T47D (cell line): ENCODE measurements at regions not wholly inside any gene's neighbourhood (a gene's known extent, or its start where the extent isn't known, plus 50 kb on each side); places are given as distances from the start of the nearest gene placed in this dataset.

Experiments used
- DNase-seq, 2 experiments: peaks; one replicate each; pipeline versions ENCODE4 v3.0.0 to v3.0.0-alpha.2; 2011 to 2012; ENCODE audit warnings: low read depth in 1 of 2, low spot score in 1 of 2
- JUND ChIP-seq: IDR thresholded peaks from 2 replicates; pipeline ENCODE4 v1.6.1; 2012; ENCODE audit warnings: low read depth
- in situ Hi-C: cut with HindIII; loops from 2 replicates; pipeline ENCODE4 v1.10.0; 2016; ENCODE audit warnings: low sequenced_read_pairs, low pct_unique_long_range_greater_than_20kb

DNA sequence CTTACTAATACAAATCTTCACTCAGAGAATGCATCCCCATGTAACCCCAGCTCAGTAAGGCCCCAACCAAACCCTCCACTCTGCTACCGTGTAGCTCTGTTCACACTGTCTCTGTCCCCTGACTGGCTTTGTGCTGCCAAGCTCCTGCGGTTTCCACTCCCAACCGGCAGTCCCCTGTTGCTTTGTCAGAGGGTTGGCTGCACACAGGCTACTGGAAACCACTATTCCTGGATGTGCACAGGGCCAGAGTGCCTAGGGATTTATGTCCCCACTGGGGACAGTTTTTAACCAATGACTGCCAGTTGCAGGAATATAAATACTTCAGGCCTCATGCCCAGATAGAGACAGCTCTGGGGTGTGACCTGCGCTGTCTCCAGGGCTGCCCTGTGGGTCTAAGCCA is 157.1 kb upstream of the C16orf82 start:
- DNase-seq: no peak

DNA sequence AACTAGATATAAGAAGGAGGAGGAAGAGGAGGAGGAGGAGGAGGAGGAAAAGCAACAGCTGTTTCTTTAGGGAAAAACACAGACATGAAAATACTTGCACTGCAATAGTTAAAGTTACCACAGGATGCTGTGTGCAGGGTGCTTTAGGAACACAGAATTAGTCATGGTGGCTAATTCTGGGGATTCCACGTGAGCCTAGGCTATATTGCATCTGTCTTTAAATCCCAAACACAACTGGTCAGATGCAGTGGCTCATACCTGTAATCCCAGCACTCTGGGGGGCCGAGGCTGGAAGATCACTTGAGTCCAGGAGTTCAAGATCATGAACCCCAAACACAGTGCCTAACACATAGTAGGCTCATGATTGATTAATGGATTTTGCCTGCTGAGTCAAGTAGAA is 155.3 kb upstream of the C16orf82 start:
- DNase-seq: no peak
- no peak for TF ChIP-seq JUND
- in situ Hi-C loops: no loop called here

More for the DNA sequence above, 157.1 kb upstream of the C16orf82 start:
- TF ChIP-seq JUND: no peak
- in situ Hi-C loops: no loop called here

DNA sequence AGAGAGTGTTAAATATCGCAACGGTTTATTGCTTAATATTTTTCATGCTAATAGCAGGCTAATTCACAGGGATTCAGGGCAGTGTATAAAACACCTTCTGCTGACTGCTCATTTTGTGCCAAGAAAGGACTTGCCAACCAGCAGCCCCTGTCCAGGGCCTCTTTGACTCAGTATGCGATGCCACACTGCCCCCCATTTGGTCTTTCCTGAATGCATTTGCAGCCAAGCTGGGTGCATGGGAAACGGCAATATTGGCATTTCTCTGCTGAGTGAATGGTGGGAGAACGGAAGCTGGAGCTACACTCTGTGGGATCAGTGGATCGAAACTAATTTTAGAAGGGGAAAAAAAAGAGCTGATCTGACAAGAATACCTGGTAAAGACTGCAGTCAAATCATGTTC is 152.9 kb upstream of the C16orf82 start:
- TF ChIP-seq JUND: no peak
- no peak for DNase-seq
- in situ Hi-C loops: no loop called here

DNA sequence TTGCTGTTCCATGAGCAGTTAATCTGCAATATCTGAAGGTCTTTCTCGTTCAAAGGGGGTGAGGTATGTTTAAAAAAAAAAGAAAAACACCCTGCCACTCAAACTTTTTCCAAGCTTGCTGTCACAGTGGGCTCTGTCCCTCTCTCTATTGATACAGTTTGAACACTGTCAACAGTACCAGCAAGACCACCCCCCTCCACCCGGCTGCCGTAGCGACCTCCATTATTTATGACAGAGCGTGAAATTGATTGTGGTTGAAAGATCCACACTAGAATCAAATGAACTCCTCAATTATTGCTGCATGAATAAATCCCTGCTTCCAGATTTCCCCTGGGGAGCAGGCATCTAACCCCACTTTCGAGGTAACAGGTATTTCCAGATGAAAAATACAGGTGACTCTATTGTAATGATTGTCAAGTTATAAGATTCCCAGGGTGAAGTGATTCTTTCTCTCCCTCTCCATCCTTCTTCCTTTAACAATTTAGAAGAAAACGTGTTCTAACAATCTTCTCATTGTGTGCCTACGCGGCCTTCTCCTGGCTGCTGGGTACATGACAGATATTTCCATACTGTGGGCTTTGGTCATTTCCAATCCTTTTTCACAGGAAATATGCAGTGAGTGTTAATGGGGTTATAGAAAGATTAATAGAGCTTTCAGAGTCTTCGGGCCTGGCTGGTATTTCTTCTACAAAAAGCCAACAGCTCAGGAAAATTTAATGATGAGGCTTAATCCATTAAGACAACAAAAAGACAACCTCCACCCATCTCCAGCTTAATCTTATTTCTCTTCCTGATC is 135.7 kb upstream of the C16orf82 start:
- TF ChIP-seq JUND: no peak
- in situ Hi-C loops: no loop called here
- no peak for DNase-seq

DNA sequence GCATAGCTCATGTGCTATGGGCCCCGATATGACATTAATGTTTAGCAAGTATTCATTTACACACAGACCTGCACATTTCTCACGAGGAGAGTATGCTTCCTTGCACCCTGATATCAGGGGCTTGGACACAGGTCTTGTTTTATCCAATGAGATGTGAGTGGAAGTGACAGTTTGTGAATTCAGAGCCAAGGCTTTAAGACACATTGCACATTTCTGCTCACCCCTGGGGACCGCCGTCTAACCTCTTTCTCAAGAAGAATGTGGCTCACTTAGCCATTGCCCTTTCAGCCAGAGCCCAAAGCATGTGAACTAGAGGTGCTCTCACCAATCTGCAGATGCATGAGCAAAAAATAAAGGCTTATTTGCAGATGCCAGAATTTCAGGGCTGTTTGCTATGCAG is 116.1 kb upstream of the C16orf82 start:
- no peak for TF ChIP-seq JUND
- DNase-seq: no peak
- in situ Hi-C loops: no loop called here

DNA sequence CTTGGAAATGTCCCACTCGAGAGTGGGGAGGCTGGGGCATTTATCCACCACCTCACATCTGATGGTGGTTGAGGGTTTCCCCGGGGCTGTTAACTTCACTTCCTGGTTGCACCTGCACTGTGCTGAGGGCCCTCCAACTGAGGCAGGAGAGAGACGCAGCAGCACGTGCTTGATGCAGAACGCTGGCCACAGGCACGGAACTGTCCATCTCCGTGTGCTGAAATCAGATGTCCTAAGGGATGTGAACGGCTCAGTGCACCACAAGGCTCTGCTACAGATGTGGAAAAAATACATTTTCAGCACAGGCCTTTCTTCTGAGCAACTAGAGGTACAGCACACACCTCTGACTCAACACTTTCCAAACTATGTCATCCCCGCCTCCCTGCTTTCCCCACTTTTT is 114.8 kb upstream of the C16orf82 start:
- no peak for TF ChIP-seq JUND
- in situ Hi-C loops: no loop called here
- peak in 1 of 2 experiments; percentile 18 for DNase-seq

DNA sequence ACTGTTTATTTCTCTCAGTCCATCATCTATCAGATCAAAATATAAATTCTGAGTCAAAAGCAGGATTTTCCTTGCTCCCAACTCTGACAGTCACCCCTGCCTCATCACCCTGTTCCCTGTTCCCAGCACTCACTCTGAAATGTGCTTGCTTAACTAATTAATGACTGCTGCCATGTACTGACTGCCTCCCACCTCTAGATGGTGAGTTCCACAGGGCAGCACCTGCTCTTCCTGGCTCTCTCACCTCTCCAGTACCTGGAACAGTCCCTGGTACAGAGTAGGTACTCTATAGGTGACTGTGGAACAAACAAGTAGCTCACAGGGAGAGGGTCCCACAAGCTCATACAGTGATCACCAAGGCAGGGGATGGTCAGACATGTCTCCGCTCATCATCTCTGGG is 114.3 kb upstream of the C16orf82 start:
- TF ChIP-seq JUND: no peak
- in situ Hi-C loops: no loop called here
- no peak for DNase-seq

DNA sequence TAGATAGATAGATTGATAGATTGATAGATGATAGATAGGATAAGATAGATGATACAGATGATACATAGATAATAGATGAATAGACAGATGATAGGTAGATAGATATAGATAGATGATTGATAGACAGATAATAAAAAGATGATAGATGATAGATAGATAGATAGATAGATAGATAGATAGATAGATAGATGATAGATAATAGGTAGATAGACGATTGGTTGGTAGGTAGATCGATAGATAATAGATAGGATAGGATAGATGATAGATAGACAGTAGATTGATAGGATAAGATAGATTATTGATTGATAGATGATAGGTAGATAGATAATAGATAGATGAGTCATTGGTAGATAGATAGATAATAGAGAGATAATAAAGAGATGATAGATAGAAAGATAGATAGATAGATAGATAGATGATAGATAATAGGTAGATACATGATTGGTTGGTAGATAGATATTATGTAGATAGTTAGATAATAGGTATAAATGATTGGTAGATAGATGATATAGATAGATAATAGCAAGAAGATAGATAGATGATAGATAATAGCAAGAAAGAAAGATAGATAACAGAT is 109.4 kb upstream of the C16orf82 start:
- in situ Hi-C loops: no loop called here
- DNase-seq: no peak
- no peak for TF ChIP-seq JUND

DNA sequence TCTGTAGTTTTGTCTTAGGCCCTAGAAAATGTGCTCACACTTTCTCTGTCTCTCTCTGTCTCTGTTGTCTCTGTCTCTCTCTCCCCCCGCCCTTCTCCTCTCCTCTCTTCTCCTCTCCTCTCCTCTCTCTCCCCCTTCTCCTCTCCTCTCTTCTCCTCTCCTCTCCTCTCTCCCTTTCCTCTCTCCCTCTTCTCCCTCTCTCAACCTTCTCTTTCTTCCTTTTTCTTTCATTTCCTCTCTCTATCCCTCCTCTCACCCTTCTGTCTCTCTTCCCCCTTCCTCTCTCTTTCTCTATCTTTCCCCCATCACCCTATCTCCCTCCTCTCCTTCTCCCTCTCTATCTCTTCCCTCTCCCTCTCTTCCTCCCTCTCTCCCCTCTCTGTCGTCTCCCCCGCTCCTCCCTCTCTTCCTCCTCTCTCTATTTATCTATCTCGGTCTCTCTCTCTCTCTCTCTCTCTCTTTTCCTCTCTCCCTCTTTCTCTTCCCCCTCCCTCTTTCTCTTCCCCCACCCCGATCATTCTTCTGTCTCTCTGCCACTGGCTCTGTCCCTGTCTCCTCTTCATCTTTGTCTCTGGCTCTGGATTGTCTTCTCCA is 107.2 kb upstream of the C16orf82 start:
- in situ Hi-C loops: no loop called here
- no peak for TF ChIP-seq JUND
- DNase-seq: no peak

DNA sequence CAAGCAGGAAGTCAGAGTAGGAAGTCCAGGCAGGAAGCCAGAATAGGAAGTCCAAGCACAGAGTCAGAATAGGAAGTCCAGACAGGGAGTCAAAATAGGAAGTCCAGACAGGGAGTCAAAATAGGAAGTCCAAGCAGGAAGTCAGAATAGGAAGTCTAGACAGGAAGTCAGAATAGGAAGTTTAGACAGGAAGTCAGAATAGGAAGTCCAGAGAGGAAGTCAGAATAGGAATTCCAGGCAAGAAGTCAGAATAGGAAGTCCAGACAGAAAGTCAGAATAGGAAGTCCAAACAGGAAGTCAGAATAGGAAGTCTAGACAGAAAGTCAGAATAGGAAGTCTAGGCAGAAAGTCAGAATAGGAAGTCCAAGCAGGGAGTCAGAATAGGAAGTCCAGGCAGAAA is 105.3 kb upstream of the C16orf82 start:
- in situ Hi-C loops: no loop called here
- DNase-seq: no peak
- no peak for TF ChIP-seq JUND

DNA sequence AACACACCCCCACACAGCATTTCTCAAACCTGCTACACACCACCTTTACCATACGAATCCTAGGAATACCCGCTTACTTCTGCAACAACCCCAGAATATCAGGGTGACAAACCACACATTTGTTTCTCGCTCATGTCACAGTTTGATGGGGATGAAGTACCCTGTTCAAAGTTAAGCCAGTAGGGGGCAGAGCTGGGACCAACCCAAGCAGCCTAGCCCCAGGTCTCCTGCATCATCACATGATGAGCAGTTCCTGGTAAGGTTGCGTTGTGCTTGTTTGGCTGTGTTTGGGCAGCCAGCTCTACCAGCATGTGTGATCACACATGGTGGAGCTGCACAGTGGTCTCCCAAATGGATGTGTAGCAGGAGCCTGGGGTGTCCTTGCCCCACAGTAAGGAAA is 103.6 kb upstream of the C16orf82 start:
- no peak for DNase-seq
- TF ChIP-seq JUND: no peak
- in situ Hi-C loops: no loop called here

DNA sequence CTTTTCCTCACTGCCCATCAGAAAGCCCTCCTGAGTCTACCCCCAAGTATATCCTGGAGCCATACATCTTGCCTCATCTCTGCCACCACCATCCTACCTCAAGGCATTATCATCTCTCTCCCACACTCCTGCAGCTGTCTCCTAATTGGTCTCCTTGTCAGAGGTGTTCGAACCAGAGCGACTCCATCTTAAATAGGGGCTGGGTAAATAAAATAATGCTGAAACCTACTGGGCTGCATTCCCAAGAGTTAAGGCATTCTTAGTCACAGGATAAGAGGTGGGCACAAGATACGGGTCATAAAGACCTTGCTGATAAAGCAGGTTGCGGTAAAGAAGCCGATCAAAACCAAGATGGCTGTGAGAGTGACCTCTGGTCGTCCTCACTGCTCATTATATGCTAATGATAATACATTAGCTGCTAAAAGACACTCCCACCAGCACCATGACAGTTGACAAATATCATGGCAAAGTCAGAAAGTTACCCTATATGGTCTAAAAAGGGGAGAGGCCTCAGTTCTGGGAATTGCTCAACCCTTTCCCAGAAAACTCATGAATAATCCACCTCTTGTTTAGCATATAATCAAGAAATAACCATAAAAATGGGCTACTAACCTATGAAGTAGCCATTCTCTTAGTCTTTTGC is 97.0 kb upstream of the C16orf82 start:
- TF ChIP-seq JUND: no peak
- in situ Hi-C loops: no loop called here
- no peak for DNase-seq

DNA sequence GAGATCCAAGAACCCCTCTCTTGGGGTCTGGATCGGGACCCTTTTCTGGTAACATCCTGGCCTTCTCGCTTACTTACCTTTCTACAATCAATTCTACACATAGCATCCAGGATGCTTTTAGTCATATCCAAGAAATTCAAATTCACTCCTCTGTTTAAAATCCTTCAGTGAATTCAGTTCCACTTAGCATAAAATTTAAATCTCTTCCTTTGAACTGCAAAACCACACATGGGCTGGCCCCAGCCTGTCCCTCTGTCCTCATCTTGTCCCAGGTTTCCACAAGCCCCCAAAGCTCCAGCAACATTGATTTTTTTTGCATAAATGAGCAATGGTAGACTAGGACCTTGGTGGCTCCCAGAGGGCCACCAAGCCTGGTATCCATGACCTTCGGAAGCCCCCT is 96.4 kb upstream of the C16orf82 start:
- TF ChIP-seq JUND: no peak
- DNase-seq: no peak
- in situ Hi-C loops: no loop called here
